GM12892 (cell line): ENCODE measurements at regions not wholly inside any gene's neighbourhood (a gene's known extent, or its start where the extent isn't known, plus 50 kb on each side); places are given as distances from the start of the nearest gene placed in this dataset.

Experiments
- POLR2A ChIP-seq: IDR thresholded peaks from 2 replicates; pipeline ENCODE4 v1.6.1; 2011; ENCODE audit warnings: low read depth, low read length, control low read depth
- POLR2AphosphoS5 ChIP-seq: IDR thresholded peaks from 2 replicates; pipeline ENCODE4 v1.6.1; 2011; ENCODE audit warnings: low read depth, low read length, control low read depth
- TAF1 ChIP-seq: IDR thresholded peaks from 2 replicates; pipeline ENCODE4 v1.6.1; 2011; ENCODE audit warnings: low read depth, mild to moderate bottlenecking, control low read depth, low read length, borderline replicate concordance

- TF ChIP-seq POLR2AphosphoS5: no peak
- TF ChIP-seq POLR2A: no peak
- TF ChIP-seq TAF1: no peak
Observed at GRCh38 chr2:16057661-16058060, 117.3 kb downstream of the MYCN start.
